NT2/D1 (cell line): ENCODE measurements at regions not wholly inside any gene's neighbourhood (a gene's known extent, or its start where the extent isn't known, plus 50 kb on each side); places are given as distances from the start of the nearest gene placed in this dataset.

ENCODE experiments used
- DNase-seq: peaks from one replicate; pipeline ENCODE4 v3.0.0-alpha.2; 2011; ENCODE audit warnings: low read depth, low spot score
- H3K27me3 ChIP-seq: 2 replicates; pipeline ENCODE4 v1.6.0; 2011; ENCODE audit warnings: mild to moderate bottlenecking; ENCODE audit not compliant: insufficient read length, insufficient read depth
- H3K36me3 ChIP-seq: 2 replicates; pipeline ENCODE4 v1.6.1; 2011; ENCODE audit warnings: mild to moderate bottlenecking, low read length, mixed read lengths; ENCODE audit not compliant: insufficient read depth, insufficient read length
- H3K4me1 ChIP-seq: 2 replicates; pipeline ENCODE4 v1.5.1; 2011; ENCODE audit not compliant: insufficient read depth, insufficient read length
- H3K4me3 ChIP-seq: 2 replicates; pipeline ENCODE4 v1.5.1; 2011; ENCODE audit warnings: low read depth; ENCODE audit not compliant: insufficient read length
- H3K9ac ChIP-seq: 2 replicates; pipeline ENCODE4 v1.6.0; 2011; ENCODE audit warnings: low read depth; ENCODE audit not compliant: insufficient read length
- H3K9me3 ChIP-seq: 2 replicates; pipeline ENCODE4 v1.5.1; 2011; ENCODE audit warnings: mild to moderate bottlenecking, low read length; ENCODE audit not compliant: insufficient read depth
- SUZ12 ChIP-seq: IDR thresholded peaks from 2 replicates; pipeline ENCODE4 v1.6.1; 2011; ENCODE audit not compliant: insufficient read length, insufficient read depth; ENCODE audit errors: extremely low read depth
- YY1 ChIP-seq: IDR thresholded peaks from 2 replicates; pipeline ENCODE4 v1.6.1; 2011; ENCODE audit not compliant: insufficient read length, insufficient read depth
- ZNF274 ChIP-seq: IDR thresholded peaks from 2 replicates; pipeline ENCODE4 v1.6.1; 2011; ENCODE audit warnings: mild to moderate bottlenecking, low read depth, low read length

DNA sequence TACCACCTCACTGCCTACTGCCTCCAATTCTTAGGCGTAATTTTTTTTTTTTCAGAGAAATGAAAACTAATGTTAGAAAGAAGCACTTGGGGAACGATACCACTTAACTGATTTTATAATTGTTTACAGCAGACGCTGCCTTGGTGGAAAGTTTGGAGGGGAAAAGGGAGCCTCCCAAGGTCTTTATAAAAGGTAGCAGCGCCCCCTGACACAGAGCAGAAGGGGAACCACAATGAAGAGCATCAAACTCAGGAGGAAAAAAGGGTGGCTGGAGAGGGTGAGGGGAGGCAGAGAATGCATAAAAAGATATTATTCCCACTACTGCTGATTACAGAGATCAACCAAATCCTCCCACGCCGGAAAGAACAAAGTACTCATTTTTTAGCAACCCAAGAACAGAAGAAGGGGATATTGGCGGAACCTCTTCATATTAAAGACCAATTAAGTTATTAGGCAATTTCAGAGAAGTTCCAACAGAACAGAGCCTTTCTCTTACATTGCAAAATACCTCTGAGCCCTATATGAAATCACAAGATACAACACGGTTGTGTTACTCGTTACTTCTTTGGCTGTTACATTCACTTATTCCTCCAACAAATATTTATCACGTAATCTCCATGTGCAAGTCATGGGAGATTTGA, 135.8 kb downstream of the TEX36 start:
- Histone ChIP-seq H3K36me3 (no peaks in the 10 kb centered on the region), H3K27me3 (no peaks in the 10 kb centered on the region), H3K4me1 (no peaks in the 10 kb centered on the region), H3K9me3 (no peaks in the 10 kb centered on the region), H3K4me3 (no peak overlapping the region), H3K9ac (no peak overlapping the region)
- DNase-seq = no peak
- TF ChIP-seq ZNF274 (no peak), SUZ12 (no peak), YY1 (no peak)

DNA sequence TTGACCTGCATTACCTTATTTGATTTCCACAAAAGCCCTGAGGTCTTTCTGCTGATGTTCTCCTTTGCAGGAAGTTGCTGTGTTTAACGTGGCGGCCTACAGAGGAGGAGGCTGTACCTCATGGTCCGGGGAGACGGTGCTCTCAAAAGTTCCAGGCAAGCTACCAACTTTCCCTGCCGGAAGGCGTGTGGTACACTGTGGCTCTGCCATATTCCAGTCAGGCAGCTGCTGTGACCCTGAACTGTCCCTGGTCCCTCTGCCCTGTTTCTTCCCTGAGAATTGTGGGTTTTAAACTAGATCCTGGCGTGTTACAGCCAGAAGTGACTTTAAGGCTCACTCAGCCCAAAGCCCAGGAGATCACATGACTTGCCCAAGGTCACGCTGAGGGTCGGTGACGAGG, 139.2 kb downstream of the TEX36 start:
- Histone ChIP-seq H3K9me3 (no peaks in the 10 kb centered on the region), H3K4me1 (no peaks in the 10 kb centered on the region), H3K4me3 (no peak overlapping the region), H3K27me3 (no peaks in the 10 kb centered on the region), H3K36me3 (no peaks in the 10 kb centered on the region), H3K9ac (no peak overlapping the region)
- no peak for DNase-seq
- TF ChIP-seq YY1 = no peak
- TF ChIP-seq ZNF274 = no peak
- TF ChIP-seq SUZ12 = no peak

DNA sequence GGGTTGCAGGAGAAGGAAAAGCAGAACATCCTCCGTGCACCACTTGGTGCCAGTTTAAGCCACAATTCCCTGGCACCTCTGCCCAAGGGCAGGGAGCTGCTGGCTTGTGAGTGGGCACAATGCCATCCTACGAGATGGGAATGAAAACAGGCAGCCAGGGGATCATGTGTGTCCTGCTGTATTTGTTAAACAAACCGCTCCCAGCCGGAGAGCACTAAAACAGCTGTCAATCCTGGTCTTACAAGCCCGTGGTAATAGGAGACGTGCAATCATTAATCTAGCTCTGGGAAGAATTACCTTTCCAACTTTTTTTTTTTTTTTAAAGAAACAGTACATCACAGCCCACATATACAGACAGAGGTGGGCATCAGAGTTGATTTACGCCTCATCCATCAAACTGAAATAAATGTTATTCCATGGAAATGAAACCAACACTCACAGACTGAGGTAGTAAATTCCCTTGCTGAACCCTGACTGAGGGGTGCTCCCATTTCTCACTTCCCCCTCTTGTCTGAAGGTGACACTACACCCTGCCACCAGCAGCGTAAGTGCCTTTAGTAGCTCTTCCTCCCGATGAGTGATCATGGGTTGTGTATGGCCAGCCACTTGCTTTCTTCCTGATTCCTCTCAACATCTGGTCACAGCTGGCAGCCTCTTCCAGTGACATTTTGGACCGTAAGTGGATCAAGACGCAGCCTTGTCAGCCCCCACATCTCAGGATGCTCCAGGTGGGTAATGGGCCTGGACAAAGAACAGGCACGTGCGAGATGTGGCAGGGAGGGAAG, 143.8 kb downstream of the TEX36 start:
- DNase-seq = no peak
- no peaks in the 10 kb centered on the region for H3K9me3 ChIP-seq
- H3K4me1 ChIP-seq = no peaks in the 10 kb centered on the region
- no peaks in the 10 kb centered on the region for H3K27me3 ChIP-seq
- H3K36me3 ChIP-seq = no peaks in the 10 kb centered on the region
- no peak overlapping the region for H3K4me3 ChIP-seq
- no peak overlapping the region for H3K9ac ChIP-seq
- TF ChIP-seq YY1 (no peak), ZNF274 (no peak), SUZ12 (no peak)

DNA sequence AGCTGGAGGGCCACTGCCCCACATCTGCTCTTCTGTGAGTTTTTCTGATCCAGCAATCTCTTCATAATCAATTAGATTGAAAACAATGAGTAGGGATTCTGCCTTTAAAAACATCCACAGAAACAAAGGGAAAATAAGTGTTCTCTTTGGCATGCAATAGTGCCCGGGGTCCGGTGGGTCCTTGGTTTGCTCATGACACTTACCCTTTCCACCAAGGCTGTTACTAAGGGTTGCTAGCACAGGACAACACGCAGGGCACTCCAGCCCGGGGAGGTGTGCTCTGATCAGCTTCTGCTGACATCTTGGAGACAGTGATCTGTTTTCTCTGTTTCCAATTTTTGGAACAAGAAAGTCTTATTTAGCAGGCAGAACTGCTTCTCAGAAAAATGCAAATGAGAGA, 146.7 kb downstream of the TEX36 start:
- H3K27me3 ChIP-seq = no peaks in the 10 kb centered on the region
- no peak overlapping the region for H3K4me3 ChIP-seq
- TF ChIP-seq YY1 = no peak
- no peak for TF ChIP-seq ZNF274
- no peak for TF ChIP-seq SUZ12
- H3K9ac ChIP-seq = no peak overlapping the region
- H3K9me3 ChIP-seq = no peaks in the 10 kb centered on the region
- no peak for DNase-seq
- no peaks in the 10 kb centered on the region for H3K36me3 ChIP-seq
- H3K4me1 ChIP-seq = no peaks in the 10 kb centered on the region

DNA sequence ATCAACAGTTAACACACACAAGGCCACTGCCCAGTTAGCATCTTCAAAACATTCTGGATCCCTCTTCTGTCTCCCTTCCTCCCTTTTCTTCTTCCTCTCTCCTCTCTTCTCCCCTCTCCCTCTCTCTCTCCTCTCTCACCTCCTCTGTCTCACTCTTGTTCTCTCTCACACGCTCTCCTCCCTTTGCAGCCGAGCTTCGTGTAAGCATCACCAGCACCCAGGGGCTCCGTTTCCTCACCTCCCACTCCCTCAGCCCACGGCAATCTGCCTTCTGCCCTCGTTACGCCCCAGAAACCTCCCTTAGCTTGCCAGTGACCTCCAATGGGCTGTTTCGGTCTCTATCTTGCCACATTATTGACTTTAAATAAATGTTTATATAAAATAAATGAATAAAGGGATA, 147.4 kb downstream of the TEX36 start:
- no peaks in the 10 kb centered on the region for H3K4me1 ChIP-seq
- no peaks in the 10 kb centered on the region for H3K36me3 ChIP-seq
- no peaks in the 10 kb centered on the region for H3K27me3 ChIP-seq
- no peak overlapping the region for H3K4me3 ChIP-seq
- no peak overlapping the region for H3K9ac ChIP-seq
- TF ChIP-seq YY1 (no peak), SUZ12 (no peak), ZNF274 (no peak)
- H3K9me3 ChIP-seq = no peaks in the 10 kb centered on the region
- DNase-seq = no peak

DNA sequence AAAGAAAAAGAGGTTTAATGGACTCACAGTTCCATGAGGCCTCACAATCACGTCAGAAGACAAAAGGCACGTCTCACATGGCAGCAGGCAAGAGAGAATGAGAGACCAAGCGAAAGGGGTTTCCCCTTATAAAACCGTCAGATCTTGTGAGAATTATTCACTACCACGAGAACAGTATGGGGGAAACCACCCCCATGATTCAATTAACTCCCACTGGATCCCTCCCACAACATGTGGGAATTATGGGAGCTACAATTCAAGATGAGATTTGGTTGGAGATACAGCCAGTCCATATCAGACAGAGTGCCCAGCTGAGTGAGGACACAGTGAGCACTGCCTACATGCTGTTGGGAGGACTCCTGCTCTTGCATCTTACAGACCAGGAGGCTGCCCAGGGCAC, 148.4 kb downstream of the TEX36 start:
- no peaks in the 10 kb centered on the region for H3K36me3 ChIP-seq
- no peaks in the 10 kb centered on the region for H3K9me3 ChIP-seq
- H3K27me3 ChIP-seq = no peaks in the 10 kb centered on the region
- no peak for DNase-seq
- TF ChIP-seq YY1 (no peak), ZNF274 (no peak), SUZ12 (no peak)
- H3K9ac ChIP-seq = no peak overlapping the region
- H3K4me3 ChIP-seq = no peak overlapping the region
- no peaks in the 10 kb centered on the region for H3K4me1 ChIP-seq

DNA sequence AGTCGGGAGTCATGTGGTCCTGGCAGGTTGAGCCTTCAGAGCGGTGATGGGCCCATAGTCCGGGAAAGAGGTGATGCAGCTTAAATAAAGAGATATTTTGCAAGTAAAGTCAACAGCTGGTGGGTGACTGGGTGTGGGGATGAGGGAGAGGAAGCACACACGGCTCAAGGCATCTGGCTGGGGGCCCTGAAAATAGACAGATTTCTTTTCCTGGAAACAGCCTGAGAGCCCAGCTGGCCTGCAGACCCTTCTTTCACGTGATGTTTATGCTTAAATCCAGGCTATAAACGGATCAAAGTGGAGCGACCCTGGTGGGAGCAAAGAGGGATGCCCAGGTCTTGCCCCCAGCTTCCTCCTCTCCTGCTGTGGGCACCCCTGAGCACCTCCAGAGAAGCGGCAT, 149.1 kb downstream of the TEX36 start:
- no peak overlapping the region for H3K4me3 ChIP-seq
- H3K36me3 ChIP-seq = no peaks in the 10 kb centered on the region
- H3K4me1 ChIP-seq = no peaks in the 10 kb centered on the region
- no peaks in the 10 kb centered on the region for H3K9me3 ChIP-seq
- H3K27me3 ChIP-seq = no peaks in the 10 kb centered on the region
- TF ChIP-seq YY1 = no peak
- TF ChIP-seq SUZ12 = no peak
- no peak for TF ChIP-seq ZNF274
- no peak for DNase-seq
- H3K9ac ChIP-seq = no peak overlapping the region

DNA sequence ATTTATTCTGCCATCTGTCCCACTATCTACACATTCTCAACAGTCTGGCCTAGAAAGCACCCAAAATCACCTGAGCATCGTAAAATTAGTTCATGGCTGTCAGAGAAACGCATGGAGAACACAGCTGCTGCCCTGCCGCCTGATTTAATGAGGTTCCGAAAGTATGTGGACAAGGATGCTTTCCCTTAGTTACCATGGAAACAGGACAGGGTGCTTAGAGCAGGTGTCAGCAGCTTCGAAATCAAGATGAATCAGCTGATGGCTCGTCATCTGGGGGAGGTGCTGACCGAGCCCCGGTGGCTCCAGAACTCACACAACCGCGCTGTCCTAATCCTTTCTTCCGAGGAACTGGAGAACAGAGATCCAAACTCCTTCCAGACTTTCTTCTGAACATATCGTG, 151.5 kb downstream of the TEX36 start:
- Histone ChIP-seq H3K9me3 (no peaks in the 10 kb centered on the region), H3K9ac (no peak overlapping the region), H3K36me3 (no peaks in the 10 kb centered on the region), H3K4me3 (no peak overlapping the region), H3K27me3 (no peaks in the 10 kb centered on the region), H3K4me1 (no peaks in the 10 kb centered on the region)
- no peak for TF ChIP-seq SUZ12
- no peak for TF ChIP-seq ZNF274
- TF ChIP-seq YY1 = no peak
- DNase-seq = no peak
